Right lobe of liver (tissue), 6 donors: ENCODE measurements at regions not wholly inside any gene's neighbourhood (a gene's known extent, or its start where the extent isn't known, plus 50 kb on each side); places are given as distances from the start of the nearest gene placed in this dataset.

Experiments
- ATAC-seq, 4 donors: fragments of 200-7000 bp; cut with Tn5 transposase; one replicate each; pipeline ENCODE4 v1.9.1; 2020; ENCODE audit warnings: mild to moderate bottlenecking in 4 of 4, moderate library complexity in 4 of 4
- DNase-seq, 3 donors: peaks; one replicate each; pipeline ENCODE4 v3.0.0-alpha.2; 2020
- H3K27ac ChIP-seq, 3 donors: fragments of 200-600 bp; one replicate each; pipeline ENCODE4 v1.8.0; 2022
- H3K27me3 ChIP-seq, 2 donors: fragments of 200-600 bp; one replicate each; pipeline ENCODE4 v1.8.0; 2022
- H3K36me3 ChIP-seq, 4 donors: fragments of 200-600 bp; sonication (generic) in 1 of 4; one replicate each; pipeline versions ENCODE4 v1.5.1 to v1.8.0; 2017 to 2022; ENCODE audit warnings: control low read depth in 1 of 4
- H3K4me1 ChIP-seq, 4 donors: fragments of 200-600 bp; sonication (generic) in 1 of 4; one replicate each; pipeline versions ENCODE4 v1.5.1 to v1.8.0; 2017 to 2022; ENCODE audit warnings: control low read depth in 1 of 4
- H3K4me3 ChIP-seq, 3 donors: fragments of 200-600 bp; one replicate each; pipeline ENCODE4 v1.8.0; 2022
- H3K9me3 ChIP-seq, 4 donors: fragments of 200-600 bp; sonication (generic) in 1 of 4; one replicate each; pipeline versions ENCODE4 v1.5.1 to v1.8.0; 2017 to 2022; ENCODE audit warnings: control low read depth in 1 of 4
- POLR2A ChIP-seq: fragments of 450-650 bp; IDR thresholded peaks from one replicate; pipeline ENCODE4 v1.6.1; 2017; ENCODE audit warnings: antibody characterized with exemption, mild to moderate bottlenecking
- WGBS: methylation state at CpG from one replicate; pipeline ENCODE4 v1.1.6; 2018; ENCODE audit warnings: low coverage, low lambda C conversion rate; ENCODE audit not compliant: insufficient coverage; ENCODE audit errors: missing lambda C conversion rate; 5-methylcytosine and 5-hydroxymethylcytosine counted together
- intact Hi-C, 2 donors: fragments of 100-400 bp; cut with DNase I; formaldehyde crosslinking; loops; one replicate each; pipeline versions ENCODE4 v1.11.2 to v1.14.1; 2022
- TF ChIP-seq, protein P1 (sequence below), 4 donors: fragments of 200-600 bp in 3 of 4; fragments of 450-650 bp in 1 of 4; IDR thresholded peaks; one replicate each; pipeline versions ENCODE4 v1.5.1 to v1.8.0; 2016 to 2022; ENCODE audit warnings: antibody characterized with exemption in 4 of 4, mild to moderate bottlenecking in 2 of 4
- donor health status: DM: no; HTN: yes; CAD: no.
- donor health status: DM: no; HTN: no; CAD: no.
- donor health status: DM: no; HTN: no; CAD: no.
- donor health status: DM: no; HTN: yes; CAD: no.
- donor health status: DM: no; HTN: yes; CAD: no.

DNA sequence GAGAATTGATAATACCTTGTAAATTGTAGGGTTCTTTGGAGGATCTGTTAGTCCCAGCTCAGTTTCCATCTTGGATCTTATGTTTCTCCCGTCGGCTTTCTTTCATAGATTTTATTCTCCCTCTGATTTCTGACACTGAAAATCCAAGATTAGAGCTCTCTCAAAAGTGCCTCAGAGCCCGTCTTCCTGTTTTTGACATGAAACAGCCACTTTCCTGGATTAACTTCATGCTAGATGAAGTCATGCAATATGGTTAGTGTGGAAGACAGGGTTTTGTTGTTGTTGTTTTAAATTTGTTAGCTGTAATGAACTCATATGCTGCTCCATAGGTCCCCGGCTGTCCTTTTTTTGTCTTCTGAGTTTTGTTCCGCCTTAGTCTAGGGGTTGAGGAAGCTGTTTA lies 51.6 kb upstream of the ZFR start:
- H3K4me1 ChIP-seq: no peaks in the 10 kb centered on the region
- DNase-seq (no peak), ATAC-seq (no peak)
- 67% methylated on average over 5 of the region's 5 CpGs for WGBS
- H3K27me3 ChIP-seq: no peaks in the 10 kb centered on the region
- intact Hi-C loops: loop anchor here in 1 of 2 donors (10.0 kb wide), 1 partner anchor 119 kb away; no protein-coding TSS in a partner anchor
- no peaks in the 10 kb centered on the region for H3K36me3 ChIP-seq
- no peaks in the 10 kb centered on the region for H3K9me3 ChIP-seq
- no peak overlapping the region for H3K4me3 ChIP-seq
- no peak for TF ChIP-seq POLR2A
- TF ChIP-seq, protein P1, sequence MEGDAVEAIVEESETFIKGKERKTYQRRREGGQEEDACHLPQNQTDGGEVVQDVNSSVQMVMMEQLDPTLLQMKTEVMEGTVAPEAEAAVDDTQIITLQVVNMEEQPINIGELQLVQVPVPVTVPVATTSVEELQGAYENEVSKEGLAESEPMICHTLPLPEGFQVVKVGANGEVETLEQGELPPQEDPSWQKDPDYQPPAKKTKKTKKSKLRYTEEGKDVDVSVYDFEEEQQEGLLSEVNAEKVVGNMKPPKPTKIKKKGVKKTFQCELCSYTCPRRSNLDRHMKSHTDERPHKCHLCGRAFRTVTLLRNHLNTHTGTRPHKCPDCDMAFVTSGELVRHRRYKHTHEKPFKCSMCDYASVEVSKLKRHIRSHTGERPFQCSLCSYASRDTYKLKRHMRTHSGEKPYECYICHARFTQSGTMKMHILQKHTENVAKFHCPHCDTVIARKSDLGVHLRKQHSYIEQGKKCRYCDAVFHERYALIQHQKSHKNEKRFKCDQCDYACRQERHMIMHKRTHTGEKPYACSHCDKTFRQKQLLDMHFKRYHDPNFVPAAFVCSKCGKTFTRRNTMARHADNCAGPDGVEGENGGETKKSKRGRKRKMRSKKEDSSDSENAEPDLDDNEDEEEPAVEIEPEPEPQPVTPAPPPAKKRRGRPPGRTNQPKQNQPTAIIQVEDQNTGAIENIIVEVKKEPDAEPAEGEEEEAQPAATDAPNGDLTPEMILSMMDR (IDR thresholded peaks at IDR 0.05): no peak
- H3K27ac ChIP-seq: no peak overlapping the region

DNA sequence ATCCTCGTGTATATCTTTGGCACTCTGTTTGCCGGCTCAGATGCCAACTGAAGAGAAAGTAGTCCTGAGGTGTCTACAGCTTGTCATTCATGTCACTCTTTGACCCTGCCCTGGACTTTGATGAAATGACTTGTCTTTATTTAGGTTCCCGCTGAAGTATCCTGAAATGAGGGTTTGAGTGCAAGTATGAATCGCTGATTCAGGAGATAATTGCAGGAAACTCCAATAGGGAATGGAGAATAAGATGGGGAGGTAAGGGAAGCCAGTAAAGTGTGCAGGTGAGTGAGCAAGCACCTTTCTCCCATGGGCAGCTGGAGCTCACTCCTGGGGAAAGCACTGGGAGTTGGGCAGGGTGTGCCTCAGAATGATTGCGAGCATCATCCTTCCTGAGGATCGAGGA lies 50.3 kb upstream of the ZFR start:
- H3K27ac ChIP-seq: no peak overlapping the region
- ATAC-seq: no peak
- H3K9me3 ChIP-seq: no peaks in the 10 kb centered on the region
- no peak overlapping the region for H3K4me3 ChIP-seq
- H3K4me1 ChIP-seq: peaks cover 0 to 3% (median 0%) of the 10 kb centered on the region in 4 donors
- intact Hi-C loops: loop anchor here in 1 of 2 donors (10.0 kb wide), 1 partner anchor 120 kb away; no protein-coding TSS in a partner anchor
- WGBS: 89% methylated on average over 5 of the region's 6 CpGs
- TF ChIP-seq, protein P1 (IDR thresholded peaks at IDR 0.05): no peak
- no peak for TF ChIP-seq POLR2A
- H3K36me3 ChIP-seq: no peaks in the 10 kb centered on the region
- no peak for DNase-seq
- H3K27me3 ChIP-seq: no peaks in the 10 kb centered on the region
